ENCODE measurements at regions not wholly inside any gene's neighbourhood (a gene's known extent, or its start where the extent isn't known, plus 50 kb on each side); places are given as distances from the start of the nearest gene placed in this dataset.

DNA sequence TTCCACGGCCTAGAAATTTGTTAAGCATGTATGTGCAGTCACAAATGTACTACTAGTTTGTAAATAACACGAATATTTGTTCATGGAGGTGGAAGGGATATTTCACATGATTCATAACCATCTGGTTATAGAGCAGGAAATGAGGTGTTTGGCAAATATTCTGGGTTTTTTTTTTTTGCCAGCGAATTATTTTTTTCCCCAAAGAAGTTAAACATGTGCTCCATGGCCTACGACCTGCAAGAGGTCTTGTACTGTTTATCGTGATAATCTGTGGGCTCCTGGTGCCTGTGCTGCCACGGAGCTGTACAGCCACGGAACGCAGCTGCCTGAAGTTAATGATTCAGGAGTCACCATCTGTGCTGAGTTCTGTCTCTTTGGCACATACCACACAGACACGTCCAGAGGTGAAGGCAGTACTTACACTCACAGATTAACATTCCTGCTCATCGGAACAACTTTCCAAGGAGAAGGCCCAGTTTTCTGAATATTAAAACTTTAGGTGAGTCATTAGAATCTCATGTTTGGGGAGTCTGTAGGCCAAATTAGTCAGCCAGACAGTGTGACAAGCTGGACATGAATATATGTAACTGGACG lies 156.3 kb downstream of the TMX1 start:
- TF ChIP-seq, protein P1, sequence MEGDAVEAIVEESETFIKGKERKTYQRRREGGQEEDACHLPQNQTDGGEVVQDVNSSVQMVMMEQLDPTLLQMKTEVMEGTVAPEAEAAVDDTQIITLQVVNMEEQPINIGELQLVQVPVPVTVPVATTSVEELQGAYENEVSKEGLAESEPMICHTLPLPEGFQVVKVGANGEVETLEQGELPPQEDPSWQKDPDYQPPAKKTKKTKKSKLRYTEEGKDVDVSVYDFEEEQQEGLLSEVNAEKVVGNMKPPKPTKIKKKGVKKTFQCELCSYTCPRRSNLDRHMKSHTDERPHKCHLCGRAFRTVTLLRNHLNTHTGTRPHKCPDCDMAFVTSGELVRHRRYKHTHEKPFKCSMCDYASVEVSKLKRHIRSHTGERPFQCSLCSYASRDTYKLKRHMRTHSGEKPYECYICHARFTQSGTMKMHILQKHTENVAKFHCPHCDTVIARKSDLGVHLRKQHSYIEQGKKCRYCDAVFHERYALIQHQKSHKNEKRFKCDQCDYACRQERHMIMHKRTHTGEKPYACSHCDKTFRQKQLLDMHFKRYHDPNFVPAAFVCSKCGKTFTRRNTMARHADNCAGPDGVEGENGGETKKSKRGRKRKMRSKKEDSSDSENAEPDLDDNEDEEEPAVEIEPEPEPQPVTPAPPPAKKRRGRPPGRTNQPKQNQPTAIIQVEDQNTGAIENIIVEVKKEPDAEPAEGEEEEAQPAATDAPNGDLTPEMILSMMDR (IDR thresholded peaks at IDR 0.05): no peak
- TF ChIP-seq POLR2A (IDR thresholded peaks at IDR 0.05): no peak

Measured in sigmoid colon (tissue), 3 donors.